ENCODE measurements at regions not wholly inside any gene's neighbourhood (a gene's known extent, or its start where the extent isn't known, plus 50 kb on each side); places are given as distances from the start of the nearest gene placed in this dataset.

DNA sequence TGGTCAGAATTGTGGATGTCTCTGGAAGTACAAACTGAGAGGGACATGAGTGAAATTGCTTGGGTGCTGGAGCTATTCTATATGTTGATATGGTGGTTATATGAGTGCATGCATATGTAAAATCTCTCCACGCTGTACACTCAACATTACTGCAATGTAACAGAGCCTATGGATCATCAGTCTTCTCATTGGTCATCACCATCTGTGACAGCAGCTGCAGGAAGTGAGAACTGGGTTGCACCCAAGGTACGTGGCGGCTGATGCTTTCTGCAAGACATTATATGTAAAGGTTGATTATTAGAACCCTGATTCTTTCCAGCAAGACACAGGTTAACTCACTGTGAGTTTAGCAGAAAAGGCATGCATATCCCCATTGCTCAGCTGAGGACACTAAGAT is 387.1 kb downstream of the OMA1 start:
- TF ChIP-seq REST (IDR thresholded peaks at IDR 0.05; ENCODE audit: insufficient read depth in 1 of 2, low read depth in 2 of 2, low read length in 2 of 2): no peak
- TF ChIP-seq SIN3A (IDR thresholded peaks at IDR 0.05; ENCODE audit: borderline replicate concordance, insufficient read depth, low read length): no peak
- no peak for TF ChIP-seq POLR2AphosphoS5 (IDR thresholded peaks at IDR 0.05; ENCODE audit: low read depth, low read length)
- no peak for TF ChIP-seq FOXP2 (optimal IDR thresholded peaks at IDR 0.05; ENCODE audit: borderline replicate concordance, extremely low read depth, extremely low read length, insufficient read depth)
- TF ChIP-seq TAF1 (IDR thresholded peaks at IDR 0.05; ENCODE audit: borderline replicate concordance, insufficient read depth, low read length): no peak

DNA sequence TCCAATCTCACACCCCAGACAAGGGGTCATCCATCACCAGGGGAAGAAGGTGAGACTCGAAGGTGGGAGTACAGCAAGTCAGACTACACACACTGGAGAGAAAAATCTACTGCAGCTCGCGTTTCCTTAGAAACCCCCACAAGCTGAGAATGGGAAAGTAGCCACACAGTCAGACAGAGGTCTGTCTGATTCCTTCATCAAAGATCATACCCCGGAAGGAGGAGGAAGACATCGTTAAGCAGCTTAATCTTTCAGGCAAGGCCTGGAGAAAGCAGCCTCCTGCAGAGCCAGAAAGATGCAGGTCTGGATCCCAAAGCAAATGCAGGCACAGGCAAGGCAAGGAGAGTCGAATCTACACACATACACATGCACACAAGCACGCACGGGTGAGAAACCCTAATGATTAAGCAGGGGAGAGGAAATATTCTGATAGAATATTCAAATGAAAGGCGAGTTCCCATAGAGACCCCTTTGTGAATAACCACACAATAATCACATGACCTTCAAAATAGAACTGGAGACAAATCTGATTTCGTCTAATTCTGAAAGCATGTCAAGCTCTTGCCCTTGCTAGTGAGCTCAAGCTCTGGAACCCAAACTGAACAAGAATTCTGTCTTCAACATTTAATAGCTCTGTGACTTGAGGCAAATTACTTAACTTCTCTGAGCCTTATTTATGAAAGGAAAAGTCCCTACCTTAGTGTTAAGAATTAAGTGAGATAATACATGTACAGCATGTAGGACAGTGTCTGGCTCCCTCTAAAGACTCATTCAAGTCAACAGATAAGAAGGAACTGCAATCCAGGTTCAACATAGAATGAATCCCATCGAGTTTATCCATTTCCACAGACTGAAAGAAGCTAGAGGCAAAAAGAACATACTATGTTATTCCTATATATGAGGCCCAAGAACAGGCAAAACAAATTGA is 387.8 kb downstream of the OMA1 start:
- TF ChIP-seq SIN3A (IDR thresholded peaks at IDR 0.05; ENCODE audit: borderline replicate concordance, insufficient read depth, low read length): no peak
- no peak for TF ChIP-seq FOXP2 (optimal IDR thresholded peaks at IDR 0.05; ENCODE audit: borderline replicate concordance, extremely low read depth, extremely low read length, insufficient read depth)
- TF ChIP-seq POLR2AphosphoS5 (IDR thresholded peaks at IDR 0.05; ENCODE audit: low read depth, low read length): no peak
- TF ChIP-seq TAF1 (IDR thresholded peaks at IDR 0.05; ENCODE audit: borderline replicate concordance, insufficient read depth, low read length): no peak
- no peak for TF ChIP-seq REST (IDR thresholded peaks at IDR 0.05; ENCODE audit: insufficient read depth in 1 of 2, low read depth in 2 of 2, low read length in 2 of 2)

GRCh38 chr1:58158016-58158415 is 388.5 kb downstream of the OMA1 start:
- TF ChIP-seq TAF1 (IDR thresholded peaks at IDR 0.05; ENCODE audit: borderline replicate concordance, insufficient read depth, low read length) (no peak), POLR2AphosphoS5 (IDR thresholded peaks at IDR 0.05; ENCODE audit: low read depth, low read length) (no peak), REST (IDR thresholded peaks at IDR 0.05; ENCODE audit: insufficient read depth in 1 of 2, low read depth in 2 of 2, low read length in 2 of 2) (no peak), FOXP2 (optimal IDR thresholded peaks at IDR 0.05; ENCODE audit: borderline replicate concordance, extremely low read depth, extremely low read length, insufficient read depth) (no peak), SIN3A (IDR thresholded peaks at IDR 0.05; ENCODE audit: borderline replicate concordance, insufficient read depth, low read length) (no peak)

- TF ChIP-seq SIN3A (IDR thresholded peaks at IDR 0.05; ENCODE audit: borderline replicate concordance, insufficient read depth, low read length): no peak
- no peak for TF ChIP-seq POLR2AphosphoS5 (IDR thresholded peaks at IDR 0.05; ENCODE audit: low read depth, low read length)
Observed at GRCh38 chr1:58157256-58157655, 389.3 kb downstream of the OMA1 start.

DNA sequence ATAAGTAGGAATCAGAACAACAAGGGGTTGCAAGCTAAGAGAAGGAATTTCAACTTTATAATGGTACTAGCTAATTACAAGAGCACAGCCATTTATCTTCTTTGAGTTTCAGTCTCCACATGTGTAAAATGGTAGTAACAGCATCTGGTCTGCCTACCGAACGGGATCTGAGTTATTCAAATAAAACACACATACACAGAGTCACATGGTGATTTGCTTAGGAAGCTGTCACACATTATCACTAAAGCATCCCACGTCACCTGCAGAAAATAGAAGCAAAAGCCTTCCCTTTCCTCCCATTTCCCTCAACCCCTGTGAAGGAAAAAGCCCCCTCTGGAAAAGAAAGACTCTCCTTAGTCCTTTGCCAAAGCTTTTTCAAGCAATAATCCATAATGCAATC is 389.7 kb downstream of the OMA1 start:
- TF ChIP-seq TAF1 (IDR thresholded peaks at IDR 0.05; ENCODE audit: borderline replicate concordance, insufficient read depth, low read length): no peak
- TF ChIP-seq SIN3A (IDR thresholded peaks at IDR 0.05; ENCODE audit: borderline replicate concordance, insufficient read depth, low read length): no peak
- no peak for TF ChIP-seq FOXP2 (optimal IDR thresholded peaks at IDR 0.05; ENCODE audit: borderline replicate concordance, extremely low read depth, extremely low read length, insufficient read depth)
- no peak for TF ChIP-seq REST (IDR thresholded peaks at IDR 0.05; ENCODE audit: insufficient read depth in 1 of 2, low read depth in 2 of 2, low read length in 2 of 2)
- TF ChIP-seq POLR2AphosphoS5 (IDR thresholded peaks at IDR 0.05; ENCODE audit: low read depth, low read length): no peak
